Activated T-cell treated with anti-CD3 and anti-CD28 coated beads for 48 hours (primary cell): ENCODE measurements at regions not wholly inside any gene's neighbourhood (a gene's known extent, or its start where the extent isn't known, plus 50 kb on each side); places are given as distances from the start of the nearest gene placed in this dataset.
"Not testable (repeated sequence)": the region's sequence is repeated elsewhere in the genome, so short reads cannot be mapped to it uniquely, and the experiment has no call there.

ENCODE experiments used
- DNase-seq: peaks from one replicate; pipeline ENCODE4 v3.0.0-alpha.2; 2020; ENCODE audit warnings: low read depth

- DNase-seq = no peak
These were observed 121.3 kb upstream of the SALL4 start for GRCh38 chr20:51923633-51924032.

DNA sequence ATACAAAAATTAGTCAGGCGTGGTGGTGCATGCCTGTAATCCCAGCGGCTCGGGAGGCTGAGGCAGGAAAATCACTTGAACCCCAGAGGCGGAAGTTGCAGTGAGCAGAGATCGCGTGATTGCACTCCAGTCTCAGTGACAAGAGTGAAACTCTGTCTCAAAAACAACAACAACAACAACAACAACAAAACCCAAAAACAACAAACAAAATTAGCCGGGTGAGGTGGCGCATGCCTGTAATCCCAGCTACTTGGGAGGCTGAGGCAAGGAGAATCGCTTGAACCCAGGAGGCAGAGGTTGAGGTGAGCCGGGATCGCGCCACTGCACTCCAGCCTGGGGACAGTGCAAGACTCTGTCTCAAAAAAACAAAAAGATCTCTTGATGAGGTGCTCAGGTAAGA is 120.5 kb upstream of the SALL4 start:
- DNase-seq = not testable (repeated sequence)

GRCh38 chr20:51918561-51918960 is 116.2 kb upstream of the SALL4 start:
- no peak for DNase-seq

DNA sequence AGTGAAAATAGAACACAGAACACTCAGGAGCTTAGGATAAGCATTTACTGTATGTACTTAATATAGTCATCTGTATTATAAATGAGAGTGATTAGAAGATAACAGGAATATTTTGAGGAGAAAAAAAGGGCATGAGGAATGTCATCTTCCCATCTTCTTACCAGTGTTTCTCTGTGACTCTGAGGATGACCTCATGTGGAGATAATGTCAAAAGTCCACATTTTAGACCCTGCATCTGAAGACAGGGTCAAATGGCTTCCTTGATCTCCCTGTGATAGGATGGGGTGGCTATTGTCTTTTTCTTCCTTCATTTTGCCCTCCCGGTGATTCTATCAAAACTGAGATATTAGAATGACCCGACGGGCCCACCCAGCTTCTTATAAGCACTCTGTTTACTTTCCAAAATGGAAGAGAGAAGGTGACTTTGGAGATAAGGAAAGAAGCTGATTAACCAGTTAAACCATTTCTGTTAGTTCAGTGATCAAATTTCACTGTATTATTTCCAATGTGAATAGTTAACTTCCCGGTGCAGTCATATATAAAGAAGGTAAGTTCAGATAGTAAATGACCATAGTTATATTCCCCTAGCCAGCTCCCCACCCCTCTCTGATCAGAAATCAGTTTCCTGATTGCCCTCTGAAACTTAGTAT is 115.7 kb upstream of the SALL4 start:
- DNase-seq = no peak

- DNase-seq = no peak
These were observed 113.9 kb upstream of the SALL4 start for GRCh38 chr20:51916244-51916643.

DNA sequence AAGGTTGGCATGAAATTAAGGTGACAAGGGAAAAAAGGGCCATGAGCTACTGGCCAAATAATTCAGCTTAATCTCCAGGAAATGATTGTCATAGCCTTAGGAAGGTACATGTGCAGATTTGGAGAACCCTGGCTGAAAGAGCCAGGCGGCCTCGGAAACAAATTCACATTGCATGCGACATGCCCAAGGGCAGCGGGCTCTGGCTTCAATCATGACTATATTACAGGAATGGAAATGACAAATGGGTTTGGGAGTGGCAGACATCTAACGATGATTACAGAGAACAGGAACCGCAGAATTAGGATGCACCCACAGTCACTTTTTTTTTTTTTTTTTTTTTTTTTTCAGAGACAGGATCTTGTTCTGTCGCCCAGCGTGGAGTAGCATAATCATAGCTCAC is 112.4 kb upstream of the SALL4 start:
- DNase-seq = no peak

GRCh38 chr20:51910321-51911050 is 108.2 kb upstream of the SALL4 start:
- no peak for DNase-seq

- DNase-seq = no peak
These were observed 104.4 kb upstream of the SALL4 start for GRCh38 chr20:51906679-51907078.

GRCh38 chr20:51906049-51906448 is 103.7 kb upstream of the SALL4 start:
- no peak for DNase-seq

DNA sequence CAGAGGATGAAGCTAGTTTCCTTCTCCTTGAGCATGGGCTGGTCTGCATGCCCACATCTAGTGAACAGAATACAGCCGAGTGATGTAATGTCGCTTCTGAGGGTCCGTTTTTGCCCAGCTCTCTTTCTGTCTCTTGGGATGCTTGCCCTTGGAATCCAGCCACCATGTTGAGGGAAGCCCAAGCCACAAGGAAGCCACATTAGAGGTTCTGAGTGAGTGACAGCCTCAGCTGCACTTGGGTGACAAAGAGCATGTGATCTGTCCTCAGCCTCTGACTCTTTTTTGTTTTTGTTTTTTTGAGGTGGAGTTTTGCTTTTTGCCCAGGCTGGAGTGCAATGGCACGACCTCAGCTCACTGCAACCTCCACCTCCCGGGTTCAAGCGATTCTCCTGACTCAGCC is 100.6 kb upstream of the SALL4 start:
- no peak for DNase-seq

DNA sequence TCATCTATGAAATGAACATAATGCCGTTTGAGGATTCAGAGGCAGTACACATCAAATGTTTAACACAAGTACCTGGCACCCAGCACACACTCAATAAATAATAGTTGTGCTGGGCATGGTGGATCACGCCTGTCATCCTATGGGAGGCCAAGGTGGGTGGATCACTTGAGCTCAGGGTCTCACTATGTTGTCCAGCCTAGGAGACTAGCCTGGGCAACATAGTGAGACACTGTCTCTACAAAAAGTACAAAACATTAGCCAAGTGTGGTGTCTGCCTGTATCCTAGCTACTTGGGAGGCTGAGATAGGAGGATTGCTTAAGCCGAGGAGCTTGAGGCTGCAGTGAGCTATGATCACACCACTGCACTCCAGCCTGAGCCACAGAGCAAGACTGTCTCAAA is 98.1 kb upstream of the SALL4 start:
- no peak for DNase-seq

DNA sequence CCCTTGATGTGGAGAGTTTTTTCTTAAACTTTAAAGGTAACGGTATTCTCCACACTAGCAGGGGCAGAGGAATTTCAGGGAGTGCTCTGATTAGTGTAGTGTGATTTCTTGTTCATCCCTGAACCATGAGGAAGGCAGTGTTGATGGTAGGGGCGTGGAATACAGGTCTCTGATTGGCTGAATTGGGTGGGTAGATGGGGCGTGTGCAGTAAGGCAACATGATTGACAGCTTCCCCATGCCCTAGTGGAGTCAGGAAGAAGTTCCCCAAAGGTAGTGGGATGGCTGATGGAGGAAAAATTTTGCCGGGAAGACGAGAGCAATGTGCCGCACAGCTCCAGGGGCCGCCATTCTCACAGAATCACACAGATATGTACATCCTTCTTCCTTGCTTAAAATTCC is 97.4 kb upstream of the SALL4 start:
- no peak for DNase-seq

DNA sequence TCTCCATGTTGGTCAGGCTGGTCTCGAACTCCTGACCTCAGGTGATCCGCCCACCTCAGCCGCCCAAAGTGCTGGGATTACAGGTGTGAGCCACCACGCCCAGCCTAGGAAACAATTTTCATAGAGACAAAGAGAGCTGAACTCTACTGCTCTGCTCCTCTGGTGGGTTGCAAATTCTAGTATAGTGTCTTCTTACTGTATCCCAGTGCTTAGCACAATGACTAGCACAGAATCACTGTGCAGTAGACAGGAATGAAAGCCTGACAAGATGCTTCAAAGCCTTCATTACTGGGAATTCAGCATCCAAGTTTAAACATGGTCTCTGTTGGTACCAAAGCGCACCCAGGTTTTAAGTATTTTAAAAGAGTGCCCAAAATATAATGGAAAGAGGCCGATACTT is 96.5 kb upstream of the SALL4 start:
- no peak for DNase-seq

DNA sequence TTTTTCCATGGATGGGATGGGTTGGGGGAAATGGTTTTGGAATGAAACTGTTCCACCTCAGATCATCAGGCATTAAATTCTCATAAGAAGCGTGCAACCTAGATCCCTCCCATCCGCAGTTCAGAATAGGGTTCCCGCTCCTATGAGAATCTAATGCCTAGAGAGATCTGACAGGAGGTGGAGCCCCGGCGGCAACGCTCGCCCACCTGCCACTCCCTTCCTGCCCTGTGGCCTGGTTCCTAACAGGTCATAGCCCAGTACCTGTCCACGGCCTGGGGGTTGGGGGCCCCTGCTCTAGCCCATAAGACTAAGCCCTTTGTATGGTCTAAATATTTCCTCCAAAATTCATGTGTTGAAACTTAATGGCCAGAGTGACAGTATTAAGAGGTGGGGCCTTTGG is 92.3 kb upstream of the SALL4 start:
- no peak for DNase-seq

GRCh38 chr20:51894201-51894600 is 91.9 kb upstream of the SALL4 start:
- DNase-seq = no peak

- no peak for DNase-seq
These were observed 91.4 kb upstream of the SALL4 start for GRCh38 chr20:51893723-51894122.

DNA sequence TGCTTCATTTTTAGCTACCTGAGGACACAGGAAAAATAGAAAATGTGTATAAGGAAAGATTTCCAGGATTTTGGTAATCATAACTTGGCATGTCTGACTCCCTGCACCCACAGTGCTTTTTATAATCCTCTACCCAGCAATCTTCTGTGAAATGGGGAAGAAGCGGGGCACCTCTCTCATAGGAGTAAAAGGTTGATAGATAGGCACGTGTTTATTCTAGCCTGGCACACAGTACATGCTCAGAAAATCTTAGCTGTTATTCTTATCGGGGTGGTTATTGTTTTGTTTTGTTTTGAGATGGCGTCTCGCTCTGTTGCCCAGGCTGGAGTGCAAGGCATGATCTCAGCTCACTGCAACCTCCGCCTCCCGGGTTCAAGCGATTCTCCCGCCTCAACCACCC is 87.7 kb upstream of the SALL4 start:
- DNase-seq = no peak

- no peak for DNase-seq
These were observed 87.1 kb upstream of the SALL4 start for GRCh38 chr20:51889466-51889865.

DNA sequence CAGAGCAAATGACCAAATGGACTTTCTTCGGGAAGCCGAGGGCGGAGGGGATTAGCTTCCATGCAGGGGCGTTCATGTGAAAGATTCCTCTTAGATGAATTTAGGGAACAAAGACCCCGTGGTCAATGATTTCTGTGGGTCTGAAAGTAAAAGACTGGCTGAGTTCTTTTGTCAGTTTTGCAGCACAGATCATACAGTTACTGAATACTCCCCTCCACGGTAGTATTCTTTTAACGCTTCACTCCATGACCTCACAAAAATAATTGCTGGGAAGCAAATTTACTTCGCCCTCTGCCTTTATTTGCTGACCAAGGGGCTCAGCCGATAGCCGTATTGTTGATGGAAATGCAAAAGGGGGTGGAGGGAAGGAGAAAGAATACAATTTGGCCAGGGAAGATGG is 86.0 kb upstream of the SALL4 start:
- DNase-seq = no peak

DNA sequence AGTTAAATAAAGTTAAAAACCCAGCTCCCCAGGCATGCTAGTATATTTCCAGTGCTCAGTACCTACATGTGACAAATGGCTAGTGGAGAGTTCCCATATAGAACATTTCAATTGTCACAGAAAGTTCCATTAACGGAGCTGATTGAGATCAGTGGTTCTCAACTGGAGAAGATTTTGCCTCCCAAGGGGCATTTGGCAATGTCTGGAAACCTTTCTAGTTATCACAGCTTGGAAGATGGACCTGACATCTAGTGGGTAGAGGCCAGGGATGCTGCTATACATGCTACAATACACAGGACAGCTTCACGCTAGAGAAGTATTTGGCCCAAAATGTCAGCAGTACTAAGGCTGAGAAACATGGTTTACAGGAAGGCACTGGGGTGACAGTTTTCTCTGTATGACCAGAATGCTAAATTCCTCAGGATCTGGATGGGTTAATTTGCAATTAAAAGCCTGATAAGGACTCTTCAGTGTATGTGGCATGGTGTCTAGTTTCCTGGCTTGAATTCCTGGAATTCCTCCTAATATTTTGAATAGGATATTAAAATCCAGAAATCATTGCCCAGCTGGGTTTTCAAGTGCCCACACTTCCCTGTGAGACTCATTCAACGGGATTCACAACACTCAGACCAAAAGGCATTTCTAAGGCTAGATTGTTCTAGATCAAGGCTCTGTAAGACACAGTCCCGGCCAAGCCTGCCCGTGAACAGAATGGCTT is 84.7 kb upstream of the SALL4 start:
- DNase-seq = no peak

DNA sequence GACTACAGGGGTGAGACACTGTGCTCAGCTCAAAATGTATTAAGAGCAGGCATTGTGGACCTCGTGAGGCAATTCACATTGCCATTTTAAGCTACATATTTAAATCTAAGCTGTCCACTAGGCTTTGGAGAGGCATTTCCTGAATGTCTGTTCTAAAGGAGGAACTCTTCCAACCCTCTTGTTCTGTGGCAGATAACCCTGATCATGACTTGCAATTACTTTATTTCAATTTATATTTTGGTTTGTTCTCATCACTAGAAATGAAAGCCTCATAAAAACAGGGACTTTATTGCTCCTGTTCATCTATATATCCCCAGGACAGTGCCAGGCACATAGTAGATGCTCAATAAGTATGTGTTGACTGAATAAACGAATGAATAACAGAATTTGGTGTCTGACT is 84.0 kb upstream of the SALL4 start:
- DNase-seq = no peak

GRCh38 chr20:51884561-51884960 is 82.2 kb upstream of the SALL4 start:
- DNase-seq = no peak

- no peak for DNase-seq
These were observed 77.9 kb upstream of the SALL4 start for GRCh38 chr20:51880188-51880587.
